DOHH2 (cell line): ENCODE measurements at regions not wholly inside any gene's neighbourhood (a gene's known extent, or its start where the extent isn't known, plus 50 kb on each side); places are given as distances from the start of the nearest gene placed in this dataset.

Source experiments
- H3F3A ChIP-seq: fragments of 200-600 bp; sonication (generic), shearing (Covaris generic); 2 replicates; pipeline ENCODE4 v1.6.0; 2016; ENCODE audit warnings: antibody characterized with exemption, mild to moderate bottlenecking; ENCODE audit not compliant: control insufficient read depth, insufficient read depth
- H3K27ac ChIP-seq: fragments of 200-600 bp; sonication (generic); 2 replicates; pipeline ENCODE4 v1.5.1; 2014; ENCODE audit warnings: low read depth, mild to moderate bottlenecking, low read length, moderate library complexity
- H3K27me3 ChIP-seq: fragments of 200-600 bp; sonication (generic); 2 replicates; pipeline ENCODE4 v1.6.1; 2014; ENCODE audit warnings: mild to moderate bottlenecking, low read length, mixed read lengths; ENCODE audit not compliant: control insufficient read depth
- H3K36me3 ChIP-seq: fragments of 200-600 bp; sonication (generic); 2 replicates; pipeline ENCODE4 v1.6.1; 2014; ENCODE audit warnings: mild to moderate bottlenecking, low read length, moderate library complexity, mixed read lengths; ENCODE audit not compliant: control insufficient read depth
- H3K4me1 ChIP-seq: fragments of 200-600 bp; sonication (generic); 2 replicates; pipeline ENCODE4 v1.6.1; 2014; ENCODE audit warnings: mild to moderate bottlenecking, low read length, mixed read lengths; ENCODE audit not compliant: control insufficient read depth
- H3K4me2 ChIP-seq: fragments of 200-600 bp; sonication (generic); 2 replicates; pipeline ENCODE4 v1.6.0; 2014; ENCODE audit warnings: mild to moderate bottlenecking, low read length, moderate library complexity
- H3K4me3 ChIP-seq: fragments of 200-600 bp; sonication (generic); 2 replicates; pipeline ENCODE4 v1.5.1; 2014; ENCODE audit warnings: mild to moderate bottlenecking, low read length, mixed read lengths
- H3K79me2 ChIP-seq: fragments of 200-600 bp; sonication (generic); 2 replicates; pipeline ENCODE4 v1.6.1; 2014; ENCODE audit warnings: mild to moderate bottlenecking, low read length, mixed read lengths; ENCODE audit not compliant: control insufficient read depth
- H3K9me2 ChIP-seq: fragments of 200-600 bp; sonication (generic); replicated peaks from 2 replicates; pipeline ENCODE4 v1.6.1; 2014; ENCODE audit warnings: mild to moderate bottlenecking, low read length, mixed read lengths; ENCODE audit not compliant: control insufficient read depth
- H3K9me3 ChIP-seq: fragments of 200-600 bp; sonication (generic); 2 replicates; pipeline ENCODE4 v1.6.1; 2014; ENCODE audit warnings: antibody characterized with exemption, low read length, mixed read lengths; ENCODE audit not compliant: control insufficient read depth, insufficient read depth
- H4K20me1 ChIP-seq: fragments of 200-600 bp; sonication (generic); 2 replicates; pipeline ENCODE4 v1.6.0; 2014; ENCODE audit warnings: low read depth, mild to moderate bottlenecking, antibody characterized with exemption, low read length, moderate library complexity; ENCODE audit not compliant: control insufficient read depth, insufficient read depth
- EZH2phosphoT487 ChIP-seq: fragments of 200-600 bp; sonication (generic); IDR thresholded peaks from 2 replicates; pipeline ENCODE4 v1.6.1; 2017; ENCODE audit warnings: borderline replicate concordance, mild to moderate bottlenecking, antibody characterized with exemption, low read length, moderate library complexity, mixed read lengths
- TF ChIP-seq, protein P1 (sequence below): fragments of 200-600 bp; sonication (generic); IDR thresholded peaks from one replicate; pipeline ENCODE4 v1.5.1; 2014; ENCODE audit warnings: antibody characterized with exemption, mild to moderate bottlenecking, low read depth, low read length; ENCODE audit not compliant: poor library complexity, severe bottlenecking

DNA sequence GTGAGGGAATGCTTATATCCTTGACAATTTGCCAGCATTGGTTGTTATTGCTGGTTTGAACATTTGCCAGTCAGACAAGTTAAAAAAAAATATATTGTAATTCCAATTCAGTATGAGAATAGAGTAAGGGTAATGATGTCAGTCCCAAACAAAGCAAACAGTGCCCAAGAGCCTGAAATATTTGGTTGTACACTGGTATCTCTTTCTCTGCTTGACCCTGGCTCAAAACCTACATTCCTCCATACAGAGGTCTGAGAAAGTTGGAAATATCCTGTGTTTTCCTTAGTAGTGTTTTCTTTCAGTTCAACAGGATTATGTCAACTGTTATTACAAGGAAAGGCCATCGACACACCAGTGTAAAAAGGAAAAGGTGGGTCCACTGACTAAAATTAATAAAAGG, 145.6 kb downstream of the MRPL39 start:
- Histone ChIP-seq H3K79me2 (no peaks in the 10 kb centered on the region), H3K9me3 (peaks cover 18% of the 10 kb centered on the region; the same call in 1 of the 2 replicates), H3K4me1 (peaks cover 31% of the 10 kb centered on the region), H4K20me1 (no peaks in the 10 kb centered on the region), H3K27me3 (no peaks in the 10 kb centered on the region), H3K36me3 (peaks cover 6% of the 10 kb centered on the region), H3K9me2 (no peaks in the 10 kb centered on the region), H3K4me2 (no peak overlapping the region), H3K27ac (no peak overlapping the region), H3F3A (no peaks in the 10 kb centered on the region), H3K4me3 (no peak overlapping the region)
- TF ChIP-seq, protein P1, sequence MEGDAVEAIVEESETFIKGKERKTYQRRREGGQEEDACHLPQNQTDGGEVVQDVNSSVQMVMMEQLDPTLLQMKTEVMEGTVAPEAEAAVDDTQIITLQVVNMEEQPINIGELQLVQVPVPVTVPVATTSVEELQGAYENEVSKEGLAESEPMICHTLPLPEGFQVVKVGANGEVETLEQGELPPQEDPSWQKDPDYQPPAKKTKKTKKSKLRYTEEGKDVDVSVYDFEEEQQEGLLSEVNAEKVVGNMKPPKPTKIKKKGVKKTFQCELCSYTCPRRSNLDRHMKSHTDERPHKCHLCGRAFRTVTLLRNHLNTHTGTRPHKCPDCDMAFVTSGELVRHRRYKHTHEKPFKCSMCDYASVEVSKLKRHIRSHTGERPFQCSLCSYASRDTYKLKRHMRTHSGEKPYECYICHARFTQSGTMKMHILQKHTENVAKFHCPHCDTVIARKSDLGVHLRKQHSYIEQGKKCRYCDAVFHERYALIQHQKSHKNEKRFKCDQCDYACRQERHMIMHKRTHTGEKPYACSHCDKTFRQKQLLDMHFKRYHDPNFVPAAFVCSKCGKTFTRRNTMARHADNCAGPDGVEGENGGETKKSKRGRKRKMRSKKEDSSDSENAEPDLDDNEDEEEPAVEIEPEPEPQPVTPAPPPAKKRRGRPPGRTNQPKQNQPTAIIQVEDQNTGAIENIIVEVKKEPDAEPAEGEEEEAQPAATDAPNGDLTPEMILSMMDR = no peak
- no peak for TF ChIP-seq EZH2phosphoT487

DNA sequence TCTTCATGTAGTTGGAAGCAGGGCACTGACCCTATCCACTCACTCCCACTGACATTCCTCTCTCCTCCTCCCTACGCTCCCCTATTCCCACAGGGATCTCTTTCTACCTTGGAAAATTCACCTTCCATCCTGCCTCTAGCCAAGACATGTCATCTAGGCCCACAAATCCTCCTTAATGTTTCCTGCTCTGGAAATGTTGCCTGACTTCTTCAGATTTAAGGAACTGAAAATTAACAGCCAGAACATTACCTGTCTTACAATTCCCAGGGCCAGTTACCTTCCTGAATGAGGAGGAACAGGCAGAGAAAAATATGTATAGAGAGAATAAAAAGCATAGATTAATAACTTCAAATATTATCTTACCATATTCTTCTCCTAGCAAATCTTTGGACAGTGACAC, 147.3 kb downstream of the MRPL39 start:
- Histone ChIP-seq H3K4me1 (peaks cover 34% of the 10 kb centered on the region), H3K9me3 (peaks cover 18% of the 10 kb centered on the region; the same call in 1 of the 2 replicates), H3K79me2 (no peaks in the 10 kb centered on the region), H3K27me3 (no peaks in the 10 kb centered on the region), H3K36me3 (peaks cover 6% of the 10 kb centered on the region), H3K9me2 (no peaks in the 10 kb centered on the region), H3K27ac (no peak overlapping the region), H3F3A (no peaks in the 10 kb centered on the region), H3K4me3 (no peak overlapping the region), H3K4me2 (no peak overlapping the region), H4K20me1 (no peaks in the 10 kb centered on the region)
- no peak for TF ChIP-seq EZH2phosphoT487
- TF ChIP-seq, protein P1 = no peak

DNA sequence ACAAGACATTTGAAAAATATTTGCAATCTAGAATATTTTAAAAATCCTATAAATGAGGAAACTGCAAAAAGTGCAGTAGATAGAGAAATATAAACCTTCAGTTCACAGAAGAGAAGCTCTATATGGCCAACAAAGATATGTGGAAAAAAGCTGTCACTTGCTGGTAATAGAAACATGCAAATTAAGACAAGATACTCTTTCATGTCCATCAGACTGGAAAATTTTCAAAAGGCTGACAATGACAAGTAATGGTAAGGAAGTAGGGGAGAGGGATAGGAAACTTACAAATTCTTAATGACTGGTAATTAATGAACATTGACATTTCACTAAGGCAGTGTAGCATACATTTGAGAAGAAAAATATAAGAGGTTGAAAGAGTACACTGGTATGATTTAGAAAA, 147.9 kb downstream of the MRPL39 start:
- H3K4me2 ChIP-seq = no peak overlapping the region; the same call in 1 of the 2 replicates
- no peak overlapping the region for H3K4me3 ChIP-seq
- TF ChIP-seq EZH2phosphoT487 = no peak
- TF ChIP-seq, protein P1 = no peak

More for the DNA sequence above, 147.9 kb downstream of the MRPL39 start:
- Histone ChIP-seq H3K27me3 (no peaks in the 10 kb centered on the region), H3K9me3 (peaks cover 18% of the 10 kb centered on the region; the same call in 1 of the 2 replicates), H3K36me3 (peaks cover 6% of the 10 kb centered on the region), H3K79me2 (no peaks in the 10 kb centered on the region), H4K20me1 (no peaks in the 10 kb centered on the region), H3K4me1 (peaks cover 34% of the 10 kb centered on the region), H3F3A (no peaks in the 10 kb centered on the region), H3K27ac (no peak overlapping the region), H3K9me2 (no peaks in the 10 kb centered on the region)
